ENCODE measurements at regions not wholly inside any gene's neighbourhood (a gene's known extent, or its start where the extent isn't known, plus 50 kb on each side); places are given as distances from the start of the nearest gene placed in this dataset.

- TF ChIP-seq CTCF (IDR thresholded peaks at IDR 0.05; ENCODE audit: low read depth, low read length) (no peak), POLR2A (IDR thresholded peaks at IDR 0.05; ENCODE audit: extremely low read depth, insufficient read length) (no peak), MYC (IDR thresholded peaks at IDR 0.05; ENCODE audit: low read depth, low read length) (no peak)
Observed at GRCh38 chr11:70756341-70756740, 358.0 kb downstream of the CTTN start.

Data from NB4 (cell line).